HL-60 (cell line): ENCODE measurements at regions not wholly inside any gene's neighbourhood (a gene's known extent, or its start where the extent isn't known, plus 50 kb on each side); places are given as distances from the start of the nearest gene placed in this dataset.

ENCODE experiments used
- CTCF ChIP-seq: IDR thresholded peaks from one replicate; pipeline ENCODE4 v1.5.1; 2011; ENCODE audit warnings: low read length, control low read depth, inconsistent platforms; ENCODE audit not compliant: insufficient read depth
- POLR2AphosphoS5 ChIP-seq: IDR thresholded peaks from 2 replicates; pipeline ENCODE4 v1.6.1; 2012; ENCODE audit warnings: low read depth

DNA sequence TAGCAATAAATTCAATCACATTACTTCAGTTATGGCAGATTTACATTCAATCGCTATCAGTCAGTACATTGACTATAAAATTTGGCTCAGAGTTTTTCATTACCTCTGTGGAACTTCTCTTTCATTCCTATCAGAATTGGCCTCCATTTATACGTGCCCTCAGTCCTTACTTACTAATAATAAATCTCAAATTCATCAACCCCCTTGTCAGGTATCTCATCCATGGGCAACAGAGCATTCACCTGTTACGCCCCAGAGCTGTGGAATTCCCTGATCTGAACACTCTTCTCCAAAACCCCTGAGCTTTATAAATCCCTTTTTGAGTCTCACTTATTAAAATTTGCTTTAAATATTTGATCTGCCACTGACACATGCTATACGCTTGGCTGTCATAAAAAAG is 492.9 kb downstream of the GBE1 start:
- TF ChIP-seq CTCF (no peak), POLR2AphosphoS5 (no peak)
